Endothelial cell of umbilical vein (primary cell): ENCODE measurements at regions not wholly inside any gene's neighbourhood (a gene's known extent, or its start where the extent isn't known, plus 50 kb on each side); places are given as distances from the start of the nearest gene placed in this dataset.

Source experiments
- CTCF ChIP-seq, 2 donors: IDR thresholded peaks; 1 replicate in 1 of 2; 2 replicates in 1 of 2; pipeline ENCODE4 v1.5.1; 2011; ENCODE audit warnings: low read length in 2 of 2, mild to moderate bottlenecking in 2 of 2, moderate library complexity in 2 of 2, control low read depth in 1 of 2, inconsistent platforms in 1 of 2, low read depth in 1 of 2; ENCODE audit not compliant: insufficient read depth in 1 of 2; ENCODE audit errors: extremely low read depth in 1 of 2
- EZH2 ChIP-seq: IDR thresholded peaks from 2 replicates; pipeline ENCODE4 v1.6.1; 2012; ENCODE audit warnings: borderline replicate concordance, low read depth, mild to moderate bottlenecking, moderate library complexity, low read length, inconsistent platforms; ENCODE audit not compliant: severe bottlenecking
- FOS ChIP-seq: IDR thresholded peaks from 2 replicates; pipeline ENCODE4 v1.6.1; 2011; ENCODE audit warnings: mild to moderate bottlenecking, low read length, moderate library complexity, borderline replicate concordance; ENCODE audit not compliant: insufficient read depth
- GATA2 ChIP-seq: IDR thresholded peaks from 2 replicates; pipeline ENCODE4 v1.7.0; 2011; ENCODE audit warnings: low read depth, mild to moderate bottlenecking, moderate library complexity, mixed read lengths, low read length; ENCODE audit not compliant: insufficient read length, insufficient read depth
- JUN ChIP-seq: IDR thresholded peaks from 2 replicates; pipeline ENCODE4 v1.6.1; 2011; ENCODE audit warnings: borderline replicate concordance, low read depth; ENCODE audit not compliant: insufficient read length, insufficient read depth
- MAX ChIP-seq: IDR thresholded peaks from 2 replicates; pipeline ENCODE4 v1.6.1; 2011; ENCODE audit not compliant: insufficient read depth, insufficient read length
- MYC ChIP-seq: IDR thresholded peaks from one replicate; pipeline ENCODE4 v1.6.1; 2011; ENCODE audit warnings: mild to moderate bottlenecking, low read depth, low read length
- POLR2A ChIP-seq: IDR thresholded peaks from 2 replicates; pipeline ENCODE4 v1.6.1; 2012; ENCODE audit warnings: low read depth, mild to moderate bottlenecking, control low read depth, low read length
- POLR2AphosphoS5 ChIP-seq: IDR thresholded peaks from 2 replicates; pipeline ENCODE4 v1.6.1; 2012; ENCODE audit warnings: low read depth, mild to moderate bottlenecking, control low read depth, low read length, moderate library complexity; ENCODE audit not compliant: insufficient read depth

- no peak for TF ChIP-seq CTCF (IDR thresholded peaks at IDR 0.05; ENCODE audit: extremely low read depth in 1 of 2, insufficient read depth in 1 of 2, low read depth in 1 of 2, low read length in 2 of 2)
- peak; percentile 56 for TF ChIP-seq POLR2A
- no peak for TF ChIP-seq MAX
- no peak for TF ChIP-seq EZH2
- no peak for TF ChIP-seq MYC
- no peak for TF ChIP-seq JUN
- TF ChIP-seq POLR2AphosphoS5: no peak
- no peak for TF ChIP-seq GATA2
- TF ChIP-seq FOS: no peak
These were observed 50.5 kb upstream of the KMT2E start for GRCh38 chr7:104963378-104963990.
